DND-41 (cell line): ENCODE measurements at regions not wholly inside any gene's neighbourhood (a gene's known extent, or its start where the extent isn't known, plus 50 kb on each side); places are given as distances from the start of the nearest gene placed in this dataset.

Experiments
- ATAC-seq: fragments of 200-7000 bp; cut with Tn5 transposase; 3 replicates; pipeline ENCODE4 v1.9.1; 2021; ENCODE audit warnings: low read depth; ENCODE audit not compliant: insufficient read depth
- DNase-seq: peaks from one replicate; pipeline ENCODE4 v3.0.0-alpha.2; 2020
- H2AFZ ChIP-seq: 2 replicates; pipeline ENCODE4 v1.6.0; 2012; ENCODE audit warnings: low read depth, low read length
- H3K27ac ChIP-seq: 2 replicates; pipeline ENCODE4 v1.5.1; 2012; ENCODE audit warnings: low read length, inconsistent platforms
- H3K27me3 ChIP-seq: fragments of 200-600 bp; sonication (generic); 2 replicates; pipeline ENCODE4 v1.6.0; 2012; ENCODE audit warnings: low read length, mild to moderate bottlenecking, inconsistent platforms; ENCODE audit not compliant: insufficient read depth, poor library complexity
- H3K36me3 ChIP-seq: 2 replicates; pipeline ENCODE4 v1.5.1; 2012; ENCODE audit warnings: low read length, inconsistent platforms; ENCODE audit not compliant: insufficient read depth
- H3K4me1 ChIP-seq: 2 replicates; pipeline ENCODE4 v1.5.1; 2012; ENCODE audit warnings: mild to moderate bottlenecking, low read length; ENCODE audit not compliant: insufficient read depth
- H3K4me2 ChIP-seq: 2 replicates; pipeline ENCODE4 v1.6.0; 2012; ENCODE audit warnings: mild to moderate bottlenecking, moderate library complexity, low read length, inconsistent platforms; ENCODE audit not compliant: insufficient read depth
- H3K4me3 ChIP-seq, 2 experiments: fragments of 200-600 bp in 1 of 2; shearing (Covaris generic) in 1 of 2; 2 replicates each; pipeline ENCODE4 v1.5.1; 2012 to 2016; ENCODE audit warnings: inconsistent platforms in 2 of 2, low read length in 2 of 2, mild to moderate bottlenecking in 2 of 2, low read depth in 1 of 2, moderate library complexity in 1 of 2
- H3K79me2 ChIP-seq: 2 replicates; pipeline ENCODE4 v1.6.0; 2012; ENCODE audit warnings: low read length, inconsistent platforms; ENCODE audit not compliant: insufficient read depth
- H3K9ac ChIP-seq: 2 replicates; pipeline ENCODE4 v1.6.0; 2012; ENCODE audit warnings: low read depth, mild to moderate bottlenecking, inconsistent platforms, low read length, moderate library complexity
- H3K9me3 ChIP-seq: 2 replicates; pipeline ENCODE4 v1.5.1; 2012; ENCODE audit warnings: low read length, moderate library complexity, mild to moderate bottlenecking, inconsistent platforms; ENCODE audit not compliant: insufficient read depth, severe bottlenecking
- H4K20me1 ChIP-seq: 2 replicates; pipeline ENCODE4 v1.6.0; 2012; ENCODE audit warnings: low read length; ENCODE audit not compliant: insufficient read depth
- EZH2 ChIP-seq: IDR thresholded peaks from 3 replicates; pipeline ENCODE4 v1.6.1; 2012; ENCODE audit warnings: borderline replicate concordance, low read depth, mild to moderate bottlenecking, moderate library complexity, low read length, inconsistent platforms; ENCODE audit not compliant: severe bottlenecking
- TF ChIP-seq, protein P1 (sequence below): IDR thresholded peaks from 2 replicates; pipeline ENCODE4 v1.5.1; 2012; ENCODE audit warnings: borderline replicate concordance, low read length, moderate library complexity, mild to moderate bottlenecking; ENCODE audit not compliant: poor library complexity, severe bottlenecking; ENCODE audit errors: extremely low read depth

DNA sequence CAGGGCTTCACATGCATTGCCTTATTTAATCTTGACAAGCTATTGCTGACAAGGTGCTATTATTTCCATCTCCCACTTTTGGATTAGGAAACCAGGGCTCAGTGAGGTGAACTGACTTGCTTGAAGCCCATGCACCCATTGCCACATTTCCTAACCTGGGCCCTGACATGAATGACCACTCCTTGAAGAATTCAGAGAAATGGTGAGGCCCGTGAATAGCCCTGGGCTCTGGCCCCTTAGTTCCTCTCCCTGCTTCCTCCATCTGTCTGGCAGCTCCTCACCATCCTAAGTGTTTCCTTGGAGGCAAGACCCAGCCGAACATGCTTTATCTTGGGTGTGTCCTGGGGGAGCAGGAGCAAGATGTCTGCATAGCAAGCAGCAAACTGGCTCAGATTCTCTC, 56.1 kb upstream of the NECTIN1 start:
- peaks cover 3% of the 10 kb centered on the region for H4K20me1 ChIP-seq
- no peak overlapping the region for H3K27ac ChIP-seq
- no peaks in the 10 kb centered on the region for H3K36me3 ChIP-seq
- no peaks in the 10 kb centered on the region for H3K4me1 ChIP-seq
- DNase-seq = no peak
- H3K4me2 ChIP-seq = no peak overlapping the region
- H3K9me3 ChIP-seq = no peaks in the 10 kb centered on the region
- peaks cover 4% of the 10 kb centered on the region for H3K27me3 ChIP-seq
- no peak overlapping the region for H3K4me3 ChIP-seq
- H3K9ac ChIP-seq = no peak overlapping the region
- TF ChIP-seq EZH2 = no peak
- TF ChIP-seq, protein P1, sequence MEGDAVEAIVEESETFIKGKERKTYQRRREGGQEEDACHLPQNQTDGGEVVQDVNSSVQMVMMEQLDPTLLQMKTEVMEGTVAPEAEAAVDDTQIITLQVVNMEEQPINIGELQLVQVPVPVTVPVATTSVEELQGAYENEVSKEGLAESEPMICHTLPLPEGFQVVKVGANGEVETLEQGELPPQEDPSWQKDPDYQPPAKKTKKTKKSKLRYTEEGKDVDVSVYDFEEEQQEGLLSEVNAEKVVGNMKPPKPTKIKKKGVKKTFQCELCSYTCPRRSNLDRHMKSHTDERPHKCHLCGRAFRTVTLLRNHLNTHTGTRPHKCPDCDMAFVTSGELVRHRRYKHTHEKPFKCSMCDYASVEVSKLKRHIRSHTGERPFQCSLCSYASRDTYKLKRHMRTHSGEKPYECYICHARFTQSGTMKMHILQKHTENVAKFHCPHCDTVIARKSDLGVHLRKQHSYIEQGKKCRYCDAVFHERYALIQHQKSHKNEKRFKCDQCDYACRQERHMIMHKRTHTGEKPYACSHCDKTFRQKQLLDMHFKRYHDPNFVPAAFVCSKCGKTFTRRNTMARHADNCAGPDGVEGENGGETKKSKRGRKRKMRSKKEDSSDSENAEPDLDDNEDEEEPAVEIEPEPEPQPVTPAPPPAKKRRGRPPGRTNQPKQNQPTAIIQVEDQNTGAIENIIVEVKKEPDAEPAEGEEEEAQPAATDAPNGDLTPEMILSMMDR = no peak
- ATAC-seq = no peak
- no peak overlapping the region for H2AFZ ChIP-seq
- H3K79me2 ChIP-seq = no peaks in the 10 kb centered on the region

DNA sequence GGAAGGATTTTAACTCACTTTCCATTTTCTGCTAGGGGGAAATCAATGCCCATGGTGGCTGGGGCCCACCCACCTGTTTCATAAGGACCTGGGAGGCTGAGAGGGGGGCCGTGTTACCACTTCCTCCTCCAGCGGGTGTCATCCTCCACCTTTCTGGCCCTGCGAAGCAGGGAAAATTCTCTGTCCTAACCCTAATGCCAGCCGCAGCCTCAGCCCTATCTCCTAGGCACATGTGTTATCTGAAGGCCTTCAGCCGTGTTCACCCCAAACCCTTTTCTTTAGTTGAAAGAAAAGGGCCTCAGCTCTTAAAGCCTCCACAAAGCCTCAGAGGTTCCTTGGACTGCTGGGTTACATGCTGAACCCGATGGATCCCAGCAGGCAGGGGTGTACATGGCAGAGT, 55.4 kb upstream of the NECTIN1 start:
- H3K36me3 ChIP-seq = no peaks in the 10 kb centered on the region
- no peak for TF ChIP-seq EZH2
- TF ChIP-seq, protein P1 = no peak
- H3K9me3 ChIP-seq = no peaks in the 10 kb centered on the region
- DNase-seq = no peak
- ATAC-seq = no peak
- no peaks in the 10 kb centered on the region; the same call in 1 of the 2 replicates for H4K20me1 ChIP-seq
- no peak overlapping the region for H2AFZ ChIP-seq
- no peaks in the 10 kb centered on the region for H3K79me2 ChIP-seq
- no peak overlapping the region for H3K9ac ChIP-seq
- H3K4me3 ChIP-seq = no peak overlapping the region
- H3K27ac ChIP-seq = no peak overlapping the region
- H3K4me2 ChIP-seq = no peak overlapping the region
- H3K27me3 ChIP-seq = peaks cover 4% of the 10 kb centered on the region
- no peaks in the 10 kb centered on the region for H3K4me1 ChIP-seq

DNA sequence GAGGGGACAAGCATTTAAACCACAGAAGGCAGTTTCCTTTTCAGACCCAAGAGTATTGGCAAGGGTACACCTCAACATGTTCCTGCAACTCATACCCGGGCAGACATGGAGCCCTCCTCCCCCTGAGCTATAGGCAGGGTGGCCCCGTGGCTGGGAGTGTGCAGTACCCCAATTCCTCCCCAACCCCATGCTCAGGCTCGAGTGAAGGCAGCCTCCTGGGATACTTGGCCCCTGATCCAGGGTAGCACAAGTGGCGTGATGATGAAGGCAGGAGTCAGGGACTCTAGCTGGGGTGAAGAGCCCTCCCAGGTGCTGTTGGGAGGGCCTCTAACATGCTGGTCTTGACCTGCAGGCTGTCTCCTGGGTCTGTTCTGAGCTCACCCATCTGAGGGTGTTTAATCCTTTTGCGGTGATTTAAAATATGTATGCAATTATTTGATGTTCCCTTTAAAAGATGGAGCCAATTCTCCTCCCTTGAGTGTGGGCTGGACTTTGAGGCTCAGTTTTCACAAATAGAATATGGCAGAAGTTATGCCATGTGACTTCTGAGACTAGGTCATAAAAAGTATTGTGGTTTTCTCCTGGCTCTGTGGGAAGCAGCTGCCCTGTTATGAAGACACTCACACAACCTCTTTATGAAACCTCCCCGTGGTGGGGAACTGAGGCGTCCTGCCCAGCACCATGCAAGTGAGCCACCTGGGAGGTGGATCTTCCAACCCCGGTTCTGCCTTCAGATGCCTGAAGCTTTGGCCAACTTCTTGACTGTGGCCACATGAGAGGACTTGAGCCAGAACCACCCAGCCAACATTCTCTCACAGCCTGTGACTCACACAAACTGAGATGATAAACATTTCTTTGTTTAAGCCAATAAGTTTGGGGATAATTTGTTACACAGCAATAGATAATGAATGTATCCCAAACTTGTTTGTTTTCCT, 54.7 kb upstream of the NECTIN1 start:
- no peaks in the 10 kb centered on the region for H3K36me3 ChIP-seq
- H3K4me2 ChIP-seq = no peak overlapping the region
- H3K9me3 ChIP-seq = no peaks in the 10 kb centered on the region
- no peaks in the 10 kb centered on the region; the same call in 1 of the 2 replicates for H4K20me1 ChIP-seq
- no peaks in the 10 kb centered on the region for H3K79me2 ChIP-seq
- H2AFZ ChIP-seq = no peak overlapping the region
- DNase-seq (no peak), ATAC-seq (no peak)
- no peak overlapping the region for H3K27ac ChIP-seq
- no peak overlapping the region for H3K4me3 ChIP-seq
- H3K4me1 ChIP-seq = no peaks in the 10 kb centered on the region
- H3K27me3 ChIP-seq = peaks cover 4% of the 10 kb centered on the region
- TF ChIP-seq, protein P1 = no peak
- no peak for TF ChIP-seq EZH2
- H3K9ac ChIP-seq = no peak overlapping the region
